ENCODE measurements at regions not wholly inside any gene's neighbourhood (a gene's known extent, or its start where the extent isn't known, plus 50 kb on each side); places are given as distances from the start of the nearest gene placed in this dataset.

DNA sequence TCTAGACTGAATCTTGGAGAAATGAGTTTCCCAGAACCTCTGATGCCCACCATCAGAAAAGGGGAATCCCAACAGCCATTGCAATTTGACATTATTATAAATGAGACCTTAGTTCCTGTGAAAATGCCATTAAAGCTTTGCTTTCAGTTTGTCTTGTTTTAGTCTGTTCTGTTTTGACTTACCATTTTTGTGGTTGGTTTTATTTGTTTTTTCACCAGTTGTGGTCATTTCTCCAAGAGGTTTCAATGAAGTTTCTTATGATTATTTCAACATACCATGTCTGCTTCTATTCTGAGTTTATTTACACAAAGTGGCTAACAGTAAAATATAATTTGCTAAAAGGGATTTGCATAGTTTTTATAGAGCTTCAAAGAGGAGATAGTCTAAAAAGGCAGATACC lies 175.0 kb upstream of the MCTP2 start:
- TF ChIP-seq, protein P1, sequence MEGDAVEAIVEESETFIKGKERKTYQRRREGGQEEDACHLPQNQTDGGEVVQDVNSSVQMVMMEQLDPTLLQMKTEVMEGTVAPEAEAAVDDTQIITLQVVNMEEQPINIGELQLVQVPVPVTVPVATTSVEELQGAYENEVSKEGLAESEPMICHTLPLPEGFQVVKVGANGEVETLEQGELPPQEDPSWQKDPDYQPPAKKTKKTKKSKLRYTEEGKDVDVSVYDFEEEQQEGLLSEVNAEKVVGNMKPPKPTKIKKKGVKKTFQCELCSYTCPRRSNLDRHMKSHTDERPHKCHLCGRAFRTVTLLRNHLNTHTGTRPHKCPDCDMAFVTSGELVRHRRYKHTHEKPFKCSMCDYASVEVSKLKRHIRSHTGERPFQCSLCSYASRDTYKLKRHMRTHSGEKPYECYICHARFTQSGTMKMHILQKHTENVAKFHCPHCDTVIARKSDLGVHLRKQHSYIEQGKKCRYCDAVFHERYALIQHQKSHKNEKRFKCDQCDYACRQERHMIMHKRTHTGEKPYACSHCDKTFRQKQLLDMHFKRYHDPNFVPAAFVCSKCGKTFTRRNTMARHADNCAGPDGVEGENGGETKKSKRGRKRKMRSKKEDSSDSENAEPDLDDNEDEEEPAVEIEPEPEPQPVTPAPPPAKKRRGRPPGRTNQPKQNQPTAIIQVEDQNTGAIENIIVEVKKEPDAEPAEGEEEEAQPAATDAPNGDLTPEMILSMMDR (IDR thresholded peaks at IDR 0.05 in 2 of 3, conservative IDR thresholded peaks at IDR 0.05 in 1 of 3; ENCODE audit: control insufficient read depth in 2 of 3, extremely low read depth in 1 of 3, insufficient read depth in 1 of 3, low read depth in 3 of 3, low read length in 3 of 3) = no peak
- TF ChIP-seq EZH2 (IDR thresholded peaks at IDR 0.05; ENCODE audit: borderline replicate concordance, control insufficient read depth, low read depth, low read length) (no peak), NFIC (IDR thresholded peaks at IDR 0.05; ENCODE audit: low read depth, low read length) (no peak), YY1 (IDR thresholded peaks at IDR 0.05; ENCODE audit: low read depth, low read length) (no peak), RCOR1 (conservative IDR thresholded peaks at IDR 0.05; ENCODE audit: low read depth, low read length) (no peak)
- TF ChIP-seq, protein P2, sequence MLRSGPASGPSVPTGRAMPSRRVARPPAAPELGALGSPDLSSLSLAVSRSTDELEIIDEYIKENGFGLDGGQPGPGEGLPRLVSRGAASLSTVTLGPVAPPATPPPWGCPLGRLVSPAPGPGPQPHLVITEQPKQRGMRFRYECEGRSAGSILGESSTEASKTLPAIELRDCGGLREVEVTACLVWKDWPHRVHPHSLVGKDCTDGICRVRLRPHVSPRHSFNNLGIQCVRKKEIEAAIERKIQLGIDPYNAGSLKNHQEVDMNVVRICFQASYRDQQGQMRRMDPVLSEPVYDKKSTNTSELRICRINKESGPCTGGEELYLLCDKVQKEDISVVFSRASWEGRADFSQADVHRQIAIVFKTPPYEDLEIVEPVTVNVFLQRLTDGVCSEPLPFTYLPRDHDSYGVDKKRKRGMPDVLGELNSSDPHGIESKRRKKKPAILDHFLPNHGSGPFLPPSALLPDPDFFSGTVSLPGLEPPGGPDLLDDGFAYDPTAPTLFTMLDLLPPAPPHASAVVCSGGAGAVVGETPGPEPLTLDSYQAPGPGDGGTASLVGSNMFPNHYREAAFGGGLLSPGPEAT (IDR thresholded peaks at IDR 0.05; ENCODE audit: low read depth) = no peak
- TF ChIP-seq, protein P3, sequence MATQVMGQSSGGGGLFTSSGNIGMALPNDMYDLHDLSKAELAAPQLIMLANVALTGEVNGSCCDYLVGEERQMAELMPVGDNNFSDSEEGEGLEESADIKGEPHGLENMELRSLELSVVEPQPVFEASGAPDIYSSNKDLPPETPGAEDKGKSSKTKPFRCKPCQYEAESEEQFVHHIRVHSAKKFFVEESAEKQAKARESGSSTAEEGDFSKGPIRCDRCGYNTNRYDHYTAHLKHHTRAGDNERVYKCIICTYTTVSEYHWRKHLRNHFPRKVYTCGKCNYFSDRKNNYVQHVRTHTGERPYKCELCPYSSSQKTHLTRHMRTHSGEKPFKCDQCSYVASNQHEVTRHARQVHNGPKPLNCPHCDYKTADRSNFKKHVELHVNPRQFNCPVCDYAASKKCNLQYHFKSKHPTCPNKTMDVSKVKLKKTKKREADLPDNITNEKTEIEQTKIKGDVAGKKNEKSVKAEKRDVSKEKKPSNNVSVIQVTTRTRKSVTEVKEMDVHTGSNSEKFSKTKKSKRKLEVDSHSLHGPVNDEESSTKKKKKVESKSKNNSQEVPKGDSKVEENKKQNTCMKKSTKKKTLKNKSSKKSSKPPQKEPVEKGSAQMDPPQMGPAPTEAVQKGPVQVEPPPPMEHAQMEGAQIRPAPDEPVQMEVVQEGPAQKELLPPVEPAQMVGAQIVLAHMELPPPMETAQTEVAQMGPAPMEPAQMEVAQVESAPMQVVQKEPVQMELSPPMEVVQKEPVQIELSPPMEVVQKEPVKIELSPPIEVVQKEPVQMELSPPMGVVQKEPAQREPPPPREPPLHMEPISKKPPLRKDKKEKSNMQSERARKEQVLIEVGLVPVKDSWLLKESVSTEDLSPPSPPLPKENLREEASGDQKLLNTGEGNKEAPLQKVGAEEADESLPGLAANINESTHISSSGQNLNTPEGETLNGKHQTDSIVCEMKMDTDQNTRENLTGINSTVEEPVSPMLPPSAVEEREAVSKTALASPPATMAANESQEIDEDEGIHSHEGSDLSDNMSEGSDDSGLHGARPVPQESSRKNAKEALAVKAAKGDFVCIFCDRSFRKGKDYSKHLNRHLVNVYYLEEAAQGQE (IDR thresholded peaks at IDR 0.05; ENCODE audit: low read depth, low read length) = no peak

Measured in GM12878 (cell line).